Hippocampal formation (tissue), 2 donors: ENCODE measurements at regions not wholly inside any gene's neighbourhood (a gene's known extent, or its start where the extent isn't known, plus 50 kb on each side); places are given as distances from the start of the nearest gene placed in this dataset.
A peak's percentile ranks its signal among the peaks of the same experiment; 100 is the strongest.
"Not testable (repeated sequence)": the region's sequence is repeated elsewhere in the genome, so short reads cannot be mapped to it uniquely, and the experiment has no call there.

ENCODE experiments used
- DNase-seq, 2 donors: peaks; one replicate each; lab custom pipeline; 2025; lab: John Stamatoyannopoulos, UW

DNA sequence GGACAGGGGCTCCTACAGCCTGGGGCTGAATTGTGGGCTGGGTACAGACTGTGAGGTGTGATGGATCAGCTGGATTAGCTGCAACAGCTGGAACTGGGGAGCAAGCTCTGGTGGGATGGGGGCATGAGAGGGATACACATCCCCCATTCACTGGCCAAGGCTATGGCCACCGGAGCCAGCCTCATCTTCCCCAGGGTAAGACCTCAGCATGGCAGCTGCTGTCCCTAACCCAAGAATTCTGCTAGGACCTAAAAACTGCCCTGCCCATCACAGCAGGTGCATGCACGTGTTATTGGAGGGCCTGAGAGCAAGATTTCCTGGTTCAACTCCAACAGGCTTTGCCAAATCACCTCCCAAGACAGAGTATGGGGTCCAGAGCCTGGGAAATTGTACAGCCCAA is 258.6 kb upstream of the AGTR2 start:
- no peak for DNase-seq

DNA sequence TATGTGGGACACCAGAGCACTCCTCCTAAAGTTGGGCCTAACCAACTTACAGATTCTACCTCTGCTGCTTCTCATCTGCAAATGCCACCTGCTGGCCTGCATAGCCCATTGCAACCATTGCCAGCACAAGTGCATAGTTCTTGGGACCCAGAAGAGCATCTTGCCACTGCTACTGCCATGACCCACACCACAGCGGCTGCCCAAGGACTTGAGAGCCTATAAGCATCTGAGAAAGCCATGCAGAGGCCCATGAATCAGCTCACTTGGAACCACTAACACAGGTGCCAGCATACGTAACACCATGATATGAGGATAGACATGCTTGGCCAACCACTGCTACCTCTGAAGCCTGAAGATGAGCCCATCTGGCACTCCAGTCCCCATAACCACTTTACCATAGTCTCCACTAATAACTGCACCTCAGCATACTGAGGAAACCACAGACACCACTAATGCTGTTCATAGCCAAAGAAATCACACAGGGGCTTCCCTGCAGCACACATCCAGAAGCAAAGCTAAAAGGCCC is 258.1 kb upstream of the AGTR2 start:
- no peak for DNase-seq

DNA sequence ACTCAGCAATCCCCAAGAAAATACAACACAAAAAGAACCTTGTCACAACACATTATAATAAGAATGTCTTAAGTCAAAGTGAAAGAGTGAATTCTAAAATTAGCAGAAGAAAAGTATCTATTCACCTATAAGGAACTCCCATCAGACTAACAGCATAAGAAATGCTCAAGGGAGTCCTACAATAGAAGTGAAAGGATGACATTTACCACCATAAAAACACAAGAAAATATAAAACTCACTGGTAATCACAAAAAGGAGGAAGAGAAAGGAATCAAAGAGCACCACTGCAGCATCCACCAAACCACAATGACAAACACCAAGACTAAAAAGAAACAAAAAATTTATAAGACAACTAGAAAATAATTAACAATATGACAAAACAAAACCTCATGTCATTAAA is 257.0 kb upstream of the AGTR2 start:
- no peak for DNase-seq

DNA sequence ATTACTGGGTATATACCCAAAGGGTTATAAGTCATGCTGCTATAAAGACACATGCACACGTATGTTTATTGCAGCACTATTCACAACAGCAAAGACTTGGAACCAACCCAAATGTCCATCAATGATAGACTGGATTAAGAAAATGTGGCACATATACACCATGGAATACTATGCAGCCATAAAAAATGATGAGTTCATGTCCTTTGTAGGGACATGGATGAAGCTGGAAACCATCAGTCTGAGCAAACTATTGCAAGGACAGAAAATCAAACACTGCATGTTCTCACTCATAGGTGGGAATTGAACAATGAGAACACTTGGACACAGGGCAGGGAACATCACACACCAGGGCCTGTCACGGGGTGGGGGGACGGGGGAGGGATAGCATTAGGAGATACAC is 254.9 kb upstream of the AGTR2 start:
- DNase-seq, result not testable (repeated sequence)

DNA sequence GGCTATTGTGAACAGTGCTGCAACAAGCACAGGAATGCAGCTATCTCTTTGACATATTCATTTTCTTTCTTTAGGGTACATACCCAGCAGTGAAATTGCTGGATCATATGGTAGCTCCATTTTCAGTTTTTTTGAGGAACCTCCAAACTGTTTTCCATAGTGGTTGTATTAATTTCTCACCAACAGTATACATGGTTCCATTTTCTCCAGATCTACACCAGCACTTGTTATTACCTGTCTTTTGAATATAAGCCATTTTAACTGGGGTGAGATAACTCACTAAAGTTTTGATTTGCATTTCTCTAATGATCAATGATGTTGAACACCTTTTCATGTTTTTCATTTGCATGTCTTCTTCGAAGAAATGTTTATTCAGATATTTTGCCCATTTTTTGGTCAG is 241.1 kb upstream of the AGTR2 start:
- no peak for DNase-seq

DNA sequence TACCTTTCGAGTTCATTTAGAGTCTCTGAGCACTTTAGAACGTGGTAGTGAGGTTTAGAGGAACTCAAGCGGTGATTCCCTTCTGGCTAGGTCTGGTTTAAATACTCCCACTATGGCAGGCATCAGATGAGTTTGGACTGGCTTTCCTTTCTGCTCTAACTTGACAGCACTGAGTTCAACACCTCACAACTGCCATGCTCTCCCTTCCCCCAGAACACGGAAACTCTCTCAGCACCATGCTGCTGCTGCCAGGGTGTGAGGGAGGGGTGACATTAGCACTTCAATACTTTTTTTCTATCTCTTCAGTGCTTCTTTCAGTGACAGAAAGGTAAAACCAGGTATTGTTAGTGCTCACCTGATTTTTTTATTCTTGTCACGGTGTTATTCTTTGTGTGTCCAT is 234.5 kb upstream of the AGTR2 start:
- DNase-seq, result no peak

DNA sequence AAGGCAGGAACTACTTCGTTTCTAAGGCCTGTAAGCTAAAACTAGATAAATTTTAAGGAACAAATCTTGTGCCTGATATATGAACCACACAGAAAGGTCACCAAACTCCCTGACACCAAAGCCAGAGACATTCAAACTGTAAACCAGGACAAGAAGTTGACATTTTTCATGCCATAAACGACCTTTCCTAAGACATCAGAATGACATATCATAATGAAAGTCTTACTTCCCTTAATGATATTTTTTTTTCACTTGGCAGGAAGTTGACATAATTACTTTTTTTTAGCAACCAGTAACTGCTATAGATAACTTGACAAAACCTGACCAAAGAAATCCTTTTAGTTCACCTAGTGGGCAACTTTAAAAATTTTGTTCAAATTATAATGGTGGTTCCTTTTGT is 231.5 kb upstream of the AGTR2 start:
- DNase-seq, result no peak

DNA sequence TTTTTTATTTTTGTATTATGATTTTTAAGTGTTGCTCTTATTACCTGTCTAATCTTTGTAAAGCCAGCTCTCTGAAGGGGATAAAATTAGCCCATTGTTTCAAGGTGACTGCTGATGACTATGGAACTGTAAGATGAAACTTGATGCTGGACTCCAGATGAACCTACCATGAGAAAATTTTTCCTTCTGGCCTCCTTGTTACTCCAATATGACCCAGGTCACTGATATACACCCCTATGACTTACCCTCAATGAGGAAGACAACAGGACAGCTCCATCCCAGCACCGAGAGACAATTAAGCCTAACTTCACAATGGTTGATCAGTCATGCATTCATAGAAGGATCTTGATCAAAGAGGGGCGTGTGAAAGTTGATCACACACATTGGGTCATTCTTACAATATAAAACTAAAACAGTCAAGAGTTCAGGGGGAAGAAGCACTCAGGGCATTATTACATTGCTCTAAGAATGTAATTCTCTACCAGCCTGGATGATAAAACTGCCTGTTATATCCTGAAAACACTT is 230.8 kb upstream of the AGTR2 start:
- DNase-seq, result no peak

DNA sequence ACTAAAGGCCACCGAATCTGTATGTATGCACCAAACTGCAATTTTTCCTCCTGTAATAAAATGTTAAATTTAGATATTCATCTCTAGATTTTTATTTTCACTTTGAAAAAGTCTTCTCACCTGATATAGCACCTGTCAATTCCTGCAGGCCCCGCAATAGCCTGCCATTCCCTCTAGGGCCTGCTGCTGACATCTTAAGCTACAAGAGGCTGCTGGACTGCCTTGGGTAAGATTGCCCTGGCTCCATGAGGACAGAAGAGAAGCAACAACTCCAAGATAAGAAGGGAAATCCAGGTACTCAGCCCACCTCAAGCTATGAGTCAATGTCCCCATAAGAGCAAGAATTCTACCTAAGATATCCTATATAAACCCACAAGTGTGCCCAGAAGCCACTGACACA is 230.2 kb upstream of the AGTR2 start:
- no peak for DNase-seq

DNA sequence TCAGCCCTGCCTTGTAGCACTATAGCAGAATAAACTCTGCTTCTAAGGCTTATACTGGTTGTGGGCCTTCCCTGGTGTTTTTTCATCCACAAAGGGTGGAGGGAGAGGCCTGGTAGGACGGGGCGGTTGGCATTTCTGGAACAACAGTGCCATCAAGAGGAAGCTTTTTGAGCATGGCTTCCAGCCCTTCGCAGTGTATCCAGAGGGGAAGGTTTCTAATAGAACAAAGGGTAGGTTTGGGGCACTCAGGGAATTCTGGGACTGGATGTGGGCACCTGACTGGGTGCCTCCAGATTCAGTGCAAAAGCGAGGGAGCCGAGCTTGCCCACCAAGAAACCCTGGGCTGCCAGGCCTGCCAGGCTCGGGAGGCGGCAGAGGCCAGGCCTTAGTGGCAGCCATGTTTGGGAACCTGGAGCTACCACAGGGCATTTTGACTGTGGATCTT is 229.6 kb upstream of the AGTR2 start:
- peak; percentile 74 to 92 for DNase-seq

DNA sequence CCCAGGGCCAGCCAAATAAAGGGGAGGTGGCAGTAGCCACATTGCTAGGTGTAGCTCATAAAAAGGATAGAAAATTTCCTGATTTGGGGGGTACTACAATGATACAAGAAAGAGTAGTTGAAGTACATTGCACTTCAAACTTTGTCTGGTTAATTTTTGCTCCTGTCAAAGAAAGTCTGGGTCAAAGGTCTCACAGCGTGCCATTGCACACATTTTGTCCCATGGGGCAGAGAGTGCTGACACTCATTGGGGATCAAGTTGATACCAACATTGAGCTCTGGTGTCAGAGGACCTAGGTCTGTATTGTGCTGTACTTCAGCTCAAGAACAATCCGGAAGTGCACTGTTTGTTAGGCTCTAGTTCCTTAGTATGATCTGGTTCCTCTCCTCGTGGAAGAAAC is 229.2 kb upstream of the AGTR2 start:
- DNase-seq, result no peak

DNA sequence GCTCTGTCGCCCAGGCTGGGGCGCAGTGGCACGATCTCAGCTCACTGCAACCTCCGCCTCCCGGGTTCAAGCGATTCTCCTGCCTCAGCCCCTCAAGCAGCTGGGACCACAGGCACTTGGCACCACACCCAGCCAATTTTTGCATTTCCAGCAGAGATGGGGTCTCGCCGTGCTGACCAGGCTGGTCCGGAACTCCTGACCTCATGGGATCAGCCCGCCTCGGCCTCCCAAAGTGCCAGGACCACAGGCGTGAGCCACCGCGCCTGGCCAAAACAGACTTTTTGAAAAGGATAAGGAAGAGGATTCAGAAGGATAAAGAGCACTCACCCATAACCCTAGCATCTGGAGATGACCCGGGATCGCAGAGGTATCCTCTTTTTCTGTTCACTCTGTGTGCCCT is 224.5 kb upstream of the AGTR2 start:
- no peak for DNase-seq

DNA sequence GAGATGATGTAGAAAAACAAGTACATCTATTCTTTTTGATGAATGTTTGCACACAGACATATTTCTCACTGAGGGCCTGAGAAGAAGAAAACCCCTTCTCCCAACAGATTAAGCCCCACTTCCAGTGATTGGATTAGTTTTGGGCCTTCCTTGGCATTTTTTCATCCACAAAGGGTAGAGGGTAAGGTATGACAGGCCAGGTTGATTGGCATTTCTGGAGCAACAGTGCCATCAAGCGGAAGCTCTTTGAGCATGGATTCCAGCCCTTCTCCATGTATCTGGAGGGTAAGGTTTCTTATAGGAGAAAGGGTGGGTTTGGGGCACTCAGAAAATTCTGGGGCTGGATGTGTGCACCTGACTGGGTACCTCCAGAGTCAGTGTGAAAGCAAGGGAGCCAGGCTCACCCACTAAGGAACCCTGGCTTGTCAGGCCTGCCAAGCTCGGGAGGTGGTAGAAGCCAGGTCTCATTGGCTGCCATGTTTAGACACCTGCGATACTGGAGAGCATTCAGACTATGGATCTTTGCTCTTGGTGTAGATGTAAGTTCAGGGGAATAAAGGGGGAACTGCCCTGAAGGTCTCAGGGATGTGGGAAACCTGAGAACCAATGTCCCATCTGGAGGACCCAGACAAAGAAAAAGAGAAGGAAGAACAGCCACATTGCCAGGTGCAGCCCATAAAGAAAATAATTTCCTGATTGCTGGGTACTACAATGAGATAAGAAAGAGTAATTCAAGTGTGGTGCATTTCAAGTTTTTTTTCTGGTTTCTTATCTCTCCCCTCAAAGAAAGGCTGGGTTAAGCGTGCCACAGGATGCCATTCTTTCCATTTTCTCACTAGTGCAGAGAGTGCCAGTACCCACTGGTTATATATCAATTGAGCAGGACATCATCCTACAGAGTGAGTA is 222.3 kb upstream of the AGTR2 start:
- no peak for DNase-seq

DNA sequence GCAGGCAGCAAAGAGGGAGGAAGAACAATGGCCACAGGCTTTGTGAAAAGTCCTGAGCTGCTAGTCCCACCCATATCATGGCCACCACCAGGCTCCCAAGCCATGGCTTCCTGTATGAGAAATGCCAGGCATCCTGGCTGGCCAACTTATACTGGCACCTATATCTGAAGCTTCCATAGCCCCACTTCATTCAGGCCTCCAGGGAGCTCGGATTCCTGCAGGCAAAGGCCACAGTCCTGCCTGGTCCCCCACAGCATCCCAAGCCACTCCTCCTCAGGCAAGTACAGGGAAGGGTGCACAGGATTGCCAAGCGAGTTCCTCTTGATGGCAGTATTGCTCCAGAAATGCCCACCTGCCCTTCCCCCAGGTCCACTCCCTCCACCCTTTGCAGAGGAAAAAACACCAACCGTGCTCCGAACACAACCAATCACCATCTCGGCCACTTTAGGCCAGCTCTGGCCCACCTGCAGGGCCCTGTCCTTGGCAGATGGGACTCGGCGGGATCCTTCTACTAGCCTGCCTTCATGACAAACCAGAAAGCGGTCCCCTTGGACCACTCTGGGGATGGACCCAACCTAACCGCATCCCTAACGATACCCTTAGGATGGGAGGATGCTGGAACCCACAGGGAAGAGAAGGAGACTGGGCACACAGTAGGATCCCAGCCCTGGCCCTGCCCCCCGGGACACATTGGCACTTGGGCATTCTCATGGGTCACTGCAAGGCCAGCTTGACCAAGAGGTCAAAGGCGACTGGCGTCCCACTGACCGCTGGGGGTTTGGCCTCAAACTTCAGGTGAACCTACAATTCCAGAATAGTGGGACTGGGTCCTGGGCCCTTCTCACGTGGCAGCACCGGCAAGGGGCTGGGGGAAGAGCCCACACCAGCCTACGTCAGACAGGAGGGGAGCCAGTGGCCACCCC is 220.4 kb upstream of the AGTR2 start:
- DNase-seq, result peak; percentile 45 to 84

DNA sequence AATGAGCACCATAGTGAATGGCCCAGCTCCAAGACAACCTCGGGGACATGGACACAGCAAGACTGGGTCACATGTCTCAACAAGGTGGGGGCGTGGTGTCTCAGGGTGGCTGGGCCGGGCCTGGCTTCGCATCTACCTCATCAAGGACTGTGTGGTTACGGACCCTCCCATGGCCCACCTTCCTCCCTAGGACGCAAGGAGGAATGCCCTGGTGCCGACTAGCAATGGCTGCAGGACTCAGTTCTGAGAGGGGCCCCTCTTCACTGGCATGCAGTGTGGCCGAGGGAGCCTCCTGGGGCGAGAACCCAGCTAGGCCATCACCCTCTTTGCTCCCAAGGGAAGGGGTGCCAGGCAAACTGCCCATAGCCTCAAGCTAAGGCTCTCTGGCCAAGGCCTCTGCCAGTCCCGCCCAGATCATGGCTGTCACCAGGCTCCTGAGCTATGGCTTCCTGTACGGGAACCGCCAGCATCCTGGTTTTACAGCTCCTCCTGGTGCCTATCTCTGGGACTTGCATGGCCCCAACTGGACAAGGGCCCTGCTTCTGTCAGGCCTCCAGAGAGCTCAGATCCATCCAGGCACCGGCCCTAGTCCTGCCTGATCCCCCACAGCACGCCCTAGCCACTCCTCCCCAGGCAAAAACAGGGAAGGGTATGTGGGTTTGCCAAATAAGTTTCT is 218.0 kb upstream of the AGTR2 start:
- no peak for DNase-seq

DNA sequence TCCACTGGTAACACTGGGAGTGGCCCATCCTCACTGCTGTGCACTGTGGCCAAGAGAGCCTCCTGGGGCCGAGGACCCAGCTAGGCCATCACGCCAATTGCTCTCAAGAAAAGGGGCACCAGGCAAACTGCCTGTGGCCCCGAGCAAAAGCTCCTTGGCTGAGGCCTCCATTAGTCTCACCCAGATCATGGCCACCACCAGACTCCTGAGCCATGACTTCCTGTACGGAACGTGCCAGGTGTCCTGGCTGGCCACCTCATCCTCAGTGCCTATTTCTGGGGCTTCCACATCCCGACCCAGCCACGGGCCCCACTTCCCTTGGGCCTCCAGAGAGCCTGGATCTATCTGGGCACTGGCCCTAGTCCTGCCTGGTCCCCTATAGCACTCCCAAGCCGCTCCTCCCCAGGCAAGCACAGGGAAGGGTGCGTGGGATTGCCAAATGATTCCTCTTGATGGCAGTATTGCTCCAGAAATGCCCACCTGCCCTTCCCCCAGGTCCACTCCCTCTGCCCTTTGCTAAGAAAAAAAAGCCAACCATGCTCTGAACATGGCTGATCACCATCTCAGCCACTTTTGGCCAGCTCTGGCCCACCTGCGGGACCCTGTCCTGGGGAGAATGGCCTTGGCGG is 212.6 kb upstream of the AGTR2 start:
- DNase-seq, result no peak

DNA sequence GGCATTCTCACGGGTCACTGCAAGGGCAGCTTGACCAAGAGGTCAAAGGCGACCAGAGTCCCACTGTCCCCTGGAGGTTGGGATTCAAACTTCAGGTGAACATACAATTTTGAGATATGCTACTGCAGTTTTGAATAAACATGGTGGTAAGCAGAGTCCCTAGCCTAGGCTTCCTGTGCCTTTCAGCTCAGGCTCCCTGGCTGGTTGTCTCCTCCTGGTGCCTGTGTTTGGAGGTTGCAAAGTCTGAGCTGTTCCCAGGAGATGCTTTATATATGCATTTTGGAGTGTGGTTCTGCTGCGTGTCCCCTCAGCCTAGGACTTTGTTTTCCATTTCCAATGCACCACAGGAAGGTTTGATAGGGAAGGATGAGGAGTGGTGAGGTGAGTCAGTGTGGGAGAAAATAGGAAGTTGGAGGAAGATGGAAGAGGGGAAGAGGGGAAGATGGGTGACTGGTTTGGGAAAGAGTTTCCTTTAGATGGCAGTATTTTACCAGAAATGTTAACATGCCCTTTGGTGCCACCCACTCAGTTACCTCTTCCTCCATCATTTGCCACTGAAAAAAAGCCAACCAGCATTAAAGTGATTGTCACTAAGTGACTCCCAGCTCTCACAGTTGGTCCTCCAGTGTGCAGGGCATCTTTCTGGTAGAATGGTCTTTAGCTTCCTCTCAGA is 211.7 kb upstream of the AGTR2 start:
- DNase-seq, result peak in 1 of 2 donors; percentile 38

DNA sequence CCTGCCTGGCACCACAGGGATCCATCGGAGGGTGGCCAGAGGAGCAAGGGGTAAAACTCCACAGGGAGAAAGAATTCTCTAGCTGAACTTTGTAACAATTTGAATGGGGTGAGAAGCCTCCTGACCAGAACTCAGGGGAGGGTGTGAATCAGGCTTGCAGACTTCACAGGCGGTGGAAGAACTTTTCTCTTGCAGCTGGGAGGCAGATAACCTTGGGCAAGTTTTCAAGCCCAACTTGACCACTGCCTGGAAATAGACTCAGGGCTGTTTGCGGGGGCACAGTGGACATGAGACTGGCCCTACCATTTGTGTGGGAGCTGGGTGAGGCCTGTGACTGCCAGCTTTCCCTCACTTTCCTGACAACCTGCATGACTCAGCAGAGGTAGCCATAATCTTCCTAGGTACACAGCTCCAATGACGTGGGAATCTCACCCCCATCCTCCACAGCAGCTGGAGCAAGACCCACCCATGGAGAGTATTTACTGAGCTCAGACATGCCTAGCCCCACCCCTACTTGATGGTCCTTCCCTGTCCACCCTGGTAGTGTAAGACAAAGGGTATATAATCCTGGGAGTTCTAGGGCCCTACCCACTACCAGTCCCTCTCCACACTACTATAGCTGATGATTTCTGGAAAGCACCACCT is 210.0 kb upstream of the AGTR2 start:
- DNase-seq, result no peak

DNA sequence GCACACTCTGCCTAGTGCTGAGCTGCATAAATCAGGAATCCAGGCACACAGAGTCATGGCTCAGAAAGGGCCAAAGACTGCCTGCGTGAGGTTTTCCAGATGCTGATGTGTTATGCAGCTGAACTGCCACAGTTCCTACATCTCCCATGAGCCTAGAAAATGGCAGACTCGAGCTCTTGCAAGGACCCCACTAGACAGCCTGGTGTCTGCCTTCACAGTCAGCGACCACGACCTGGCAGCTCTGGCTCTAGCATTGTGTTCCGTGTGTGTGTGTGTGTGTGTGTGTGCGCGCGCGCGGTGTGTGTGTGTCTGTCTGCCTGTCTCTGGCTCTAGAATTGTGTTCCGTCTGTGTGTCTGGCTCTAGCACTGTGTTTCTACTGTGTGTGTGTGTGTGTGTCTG is 203.6 kb upstream of the AGTR2 start:
- no peak for DNase-seq
